ENCODE measurements at regions not wholly inside any gene's neighbourhood (a gene's known extent, or its start where the extent isn't known, plus 50 kb on each side); places are given as distances from the start of the nearest gene placed in this dataset.

GRCh38 chr14:105853907-105854599 is 327.7 kb downstream of the TMEM121 start:
- TF ChIP-seq ESRRG (CRISPR knock-in tag; IDR thresholded peaks at IDR 0.05) (no peak), ISL1 (CRISPR knock-in tag; IDR thresholded peaks at IDR 0.05) (no peak), CREB5 (CRISPR knock-in tag; IDR thresholded peaks at IDR 0.05; ENCODE audit: low read depth) (no peak), POU6F1 (CRISPR knock-in tag; IDR thresholded peaks at IDR 0.05; ENCODE audit: borderline replicate concordance, low read depth) (no peak), RARB (CRISPR knock-in tag; IDR thresholded peaks at IDR 0.05) (no peak), ZNF565 (CRISPR knock-in tag; conservative IDR thresholded peaks at IDR 0.05; ENCODE audit: low read depth) (no peak), OSR1 (CRISPR knock-in tag; IDR thresholded peaks at IDR 0.05) (no peak), PATZ1 (CRISPR knock-in tag; IDR thresholded peaks at IDR 0.05; ENCODE audit: borderline replicate concordance) (no peak), BACH2 (CRISPR knock-in tag; IDR thresholded peaks at IDR 0.05; ENCODE audit: borderline replicate concordance) (no peak)
